Transverse colon (tissue), 4 donors: ENCODE measurements at regions not wholly inside any gene's neighbourhood (a gene's known extent, or its start where the extent isn't known, plus 50 kb on each side); places are given as distances from the start of the nearest gene placed in this dataset.

ENCODE experiments used
- EP300 ChIP-seq: sonication (generic); formaldehyde crosslinking; IDR thresholded peaks from one replicate; pipeline ENCODE4 v1.6.1; 2017; ENCODE audit warnings: antibody characterized with exemption, low read depth
- POLR2A ChIP-seq: fragments of 450-650 bp; IDR thresholded peaks from one replicate; pipeline ENCODE4 v1.6.1; 2016; ENCODE audit warnings: antibody characterized with exemption, mild to moderate bottlenecking, moderate library complexity
- POLR2AphosphoS5 ChIP-seq, 3 donors: sonication (generic); formaldehyde crosslinking; IDR thresholded peaks; one replicate each; pipeline ENCODE4 v1.6.1; 2016; ENCODE audit warnings: antibody characterized with exemption in 3 of 3
- TF ChIP-seq, protein P1 (sequence below), 5 experiments: fragments of 200-600 bp in 3 of 5; fragments of 450-650 bp in 2 of 5; sonication (generic) in 3 of 5; IDR thresholded peaks; 1 replicate in 2 of 5; 2 replicates in 3 of 5; pipeline ENCODE4 v1.5.1; 2016 to 2017; ENCODE audit warnings: antibody characterized with exemption in 5 of 5, inconsistent platforms in 3 of 5, mild to moderate bottlenecking in 2 of 5, moderate library complexity in 1 of 5

DNA sequence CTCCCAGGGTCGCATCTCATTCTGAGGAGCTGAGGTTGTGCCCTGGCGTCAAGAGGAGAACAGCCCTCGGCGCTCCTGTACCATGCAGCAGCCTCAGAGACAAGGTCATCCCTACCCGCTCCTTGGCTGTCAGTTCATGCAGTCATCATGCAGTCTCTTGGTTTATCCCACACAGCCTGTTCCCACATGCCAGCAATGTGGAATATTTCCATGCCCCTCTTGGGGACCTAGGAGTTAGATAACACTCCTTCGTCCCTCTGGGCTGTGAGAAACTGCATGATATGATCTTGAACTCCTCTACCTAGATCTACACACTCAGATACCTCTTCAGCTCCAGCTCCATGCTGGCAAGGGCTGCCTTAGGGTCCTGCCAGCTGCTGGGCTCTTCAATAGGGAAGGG lies 97.6 kb downstream of the BOD1 start:
- TF ChIP-seq, protein P1, sequence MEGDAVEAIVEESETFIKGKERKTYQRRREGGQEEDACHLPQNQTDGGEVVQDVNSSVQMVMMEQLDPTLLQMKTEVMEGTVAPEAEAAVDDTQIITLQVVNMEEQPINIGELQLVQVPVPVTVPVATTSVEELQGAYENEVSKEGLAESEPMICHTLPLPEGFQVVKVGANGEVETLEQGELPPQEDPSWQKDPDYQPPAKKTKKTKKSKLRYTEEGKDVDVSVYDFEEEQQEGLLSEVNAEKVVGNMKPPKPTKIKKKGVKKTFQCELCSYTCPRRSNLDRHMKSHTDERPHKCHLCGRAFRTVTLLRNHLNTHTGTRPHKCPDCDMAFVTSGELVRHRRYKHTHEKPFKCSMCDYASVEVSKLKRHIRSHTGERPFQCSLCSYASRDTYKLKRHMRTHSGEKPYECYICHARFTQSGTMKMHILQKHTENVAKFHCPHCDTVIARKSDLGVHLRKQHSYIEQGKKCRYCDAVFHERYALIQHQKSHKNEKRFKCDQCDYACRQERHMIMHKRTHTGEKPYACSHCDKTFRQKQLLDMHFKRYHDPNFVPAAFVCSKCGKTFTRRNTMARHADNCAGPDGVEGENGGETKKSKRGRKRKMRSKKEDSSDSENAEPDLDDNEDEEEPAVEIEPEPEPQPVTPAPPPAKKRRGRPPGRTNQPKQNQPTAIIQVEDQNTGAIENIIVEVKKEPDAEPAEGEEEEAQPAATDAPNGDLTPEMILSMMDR (IDR thresholded peaks at IDR 0.05) = no peak
- TF ChIP-seq POLR2AphosphoS5 (IDR thresholded peaks at IDR 0.05) (no peak), POLR2A (no peak), EP300 (no peak)
